CD14-positive monocyte (primary cell): ENCODE measurements at regions not wholly inside any gene's neighbourhood (a gene's known extent, or its start where the extent isn't known, plus 50 kb on each side); places are given as distances from the start of the nearest gene placed in this dataset.

Experiments used
- DNase-seq, 3 donors: peaks; one replicate each; pipeline ENCODE4 v3.0.0-alpha.2; 2011 to 2022
- H2AFZ ChIP-seq: 2 replicates; pipeline ENCODE4 v1.6.0; 2012; ENCODE audit warnings: mild to moderate bottlenecking, low read depth, low read length, inconsistent platforms; ENCODE audit not compliant: insufficient read depth, poor library complexity, severe bottlenecking
- H3K27ac ChIP-seq, 2 donors: 1 replicate in 1 of 2; 2 replicates in 1 of 2; pipeline ENCODE4 v1.5.1; 2012 to 2013; ENCODE audit warnings: low read length in 2 of 2, control low read depth in 1 of 2, inconsistent platforms in 1 of 2, low read depth in 1 of 2, mild to moderate bottlenecking in 1 of 2
- H3K27me3 ChIP-seq, 2 donors: one replicate each; pipeline versions ENCODE4 v1.6.0 to v1.6.1; 2011 to 2013; ENCODE audit warnings: low read length in 2 of 2; ENCODE audit not compliant: control insufficient read depth in 2 of 2, insufficient read depth in 2 of 2
- H3K36me3 ChIP-seq, 2 donors: replicated peaks in 1 of 2; 1 replicate in 1 of 2; 2 replicates in 1 of 2; pipeline versions ENCODE4 v1.5.1 to v1.6.1; 2012 to 2013; ENCODE audit warnings: low read length in 2 of 2, control low read depth in 1 of 2, inconsistent platforms in 1 of 2, mild to moderate bottlenecking in 1 of 2; ENCODE audit not compliant: insufficient read depth in 2 of 2, control insufficient read depth in 1 of 2
- H3K4me1 ChIP-seq, 2 donors: 1 replicate in 1 of 2; 2 replicates in 1 of 2; pipeline versions ENCODE4 v1.5.1 to v1.6.1; 2012 to 2013; ENCODE audit warnings: low read length in 2 of 2, control low read depth in 1 of 2, inconsistent platforms in 1 of 2, mild to moderate bottlenecking in 1 of 2, moderate library complexity in 1 of 2; ENCODE audit not compliant: insufficient read depth in 2 of 2, control insufficient read depth in 1 of 2
- H3K4me2 ChIP-seq: replicated peaks from 2 replicates; pipeline ENCODE3; 2012; ENCODE audit warnings: low read length, moderate library complexity, mild to moderate bottlenecking; ENCODE audit not compliant: poor library complexity, severe bottlenecking; ENCODE audit errors: extremely low read depth
- H3K4me3 ChIP-seq, 3 experiments: fragments of 200-600 bp in 1 of 3; sonication (generic) in 1 of 3; replicated peaks in 1 of 3; 1 replicate in 2 of 3; 2 replicates in 1 of 3; pipeline ENCODE4 v1.5.1; 2011 to 2013; ENCODE audit warnings: low read length in 3 of 3, mild to moderate bottlenecking in 3 of 3, control low read depth in 2 of 3, low read depth in 2 of 3, inconsistent platforms in 1 of 3, moderate library complexity in 1 of 3
- H3K79me2 ChIP-seq: 2 replicates; pipeline ENCODE4 v1.6.0; 2012; ENCODE audit warnings: mild to moderate bottlenecking, control low read depth, inconsistent platforms, low read length, moderate library complexity; ENCODE audit not compliant: insufficient read depth
- H3K9ac ChIP-seq: 2 replicates; pipeline ENCODE4 v1.6.0; 2017; ENCODE audit warnings: low read length, mild to moderate bottlenecking; ENCODE audit not compliant: insufficient read depth, poor library complexity, severe bottlenecking
- H3K9me3 ChIP-seq, 2 donors: replicated peaks in 1 of 2; 1 replicate in 1 of 2; 2 replicates in 1 of 2; pipeline versions ENCODE4 v1.5.1 to v1.6.1; 2012 to 2013; ENCODE audit warnings: low read length in 2 of 2, control low read depth in 1 of 2; ENCODE audit not compliant: control insufficient read depth in 1 of 2, insufficient read depth in 1 of 2
- H4K20me1 ChIP-seq: 2 replicates; pipeline ENCODE4 v1.6.0; 2012; ENCODE audit warnings: mild to moderate bottlenecking, low read length, control low read depth, moderate library complexity; ENCODE audit not compliant: insufficient read depth
- H3K27ac Mint-ChIP-seq, 7 donors: one replicate each; pipeline ENCODE4 v1.8.0; 2020; ENCODE audit warnings: mild to moderate bottlenecking in 7 of 7, mixed read lengths in 7 of 7, moderate library complexity in 6 of 7, inconsistent platforms in 2 of 7
- H3K27me3 Mint-ChIP-seq, 3 donors: one replicate each; pipeline ENCODE4 v1.8.0; 2021 to 2022; ENCODE audit warnings: low read depth in 3 of 3, mild to moderate bottlenecking in 3 of 3, mixed read lengths in 3 of 3, moderate library complexity in 3 of 3, inconsistent platforms in 1 of 3
- H3K36me3 Mint-ChIP-seq, 2 donors: one replicate each; pipeline ENCODE4 v1.8.0; 2020; ENCODE audit warnings: mixed read lengths in 2 of 2, inconsistent platforms in 1 of 2, mild to moderate bottlenecking in 1 of 2
- H3K4me1 Mint-ChIP-seq: one replicate; pipeline ENCODE4 v1.8.0; 2020; ENCODE audit warnings: mild to moderate bottlenecking, mixed read lengths
- H3K4me3 Mint-ChIP-seq, 2 donors: one replicate each; pipeline ENCODE4 v1.8.0; 2020; ENCODE audit warnings: mild to moderate bottlenecking in 2 of 2, mixed read lengths in 2 of 2, moderate library complexity in 1 of 2
- H3K9me3 Mint-ChIP-seq, 7 donors: one replicate each; pipeline ENCODE4 v1.8.0; 2020 to 2022; ENCODE audit warnings: mixed read lengths in 7 of 7, mild to moderate bottlenecking in 6 of 7, moderate library complexity in 6 of 7, inconsistent platforms in 2 of 7
- CTCF ChIP-seq: fragments of 200-600 bp; IDR thresholded peaks from one replicate; pipeline ENCODE4 v1.8.0; 2022; ENCODE audit warnings: antibody characterized with exemption, mild to moderate bottlenecking
- WGBS: methylation state at CpG from one replicate; pipeline ENCODE4 v1.1.5; 2013; ENCODE audit warnings: missing lambda C conversion rate; ENCODE audit not compliant: insufficient coverage; 5-methylcytosine and 5-hydroxymethylcytosine counted together
- intact Hi-C, 2 donors: fragments of 100-400 bp; cut with micrococcal nuclease; formaldehyde crosslinking; loops; one replicate each; pipeline versions ENCODE4 v1.15.0 to v1.15.1; 2023

- no peak for TF ChIP-seq CTCF
- WGBS, result 100% methylated on average over 1 of the region's 2 CpGs
- H3K4me1 Mint-ChIP-seq, result no peaks in the 10 kb centered on the region
Observed at GRCh38 chr19:31930401-31930800, 415.0 kb upstream of the ZNF507 start.

GRCh38 chr19:31937983-31938382, 407.4 kb upstream of the ZNF507 start:
- DNase-seq, result no peak
- Histone ChIP-seq H3K79me2 (no peaks in the 10 kb centered on the region), H3K9ac (no peak overlapping the region), H3K36me3 (no peaks in the 10 kb centered on the region), H3K27me3 (no peaks in the 10 kb centered on the region), H4K20me1 (no peaks in the 10 kb centered on the region), H2AFZ (no peak overlapping the region), H3K4me3 (no peak overlapping the region), H3K27ac (no peak overlapping the region), H3K9me3 (no peaks in the 10 kb centered on the region), H3K4me2 (no peak overlapping the region), H3K4me1 (no peaks in the 10 kb centered on the region)
- Mint-ChIP-seq H3K27ac (no peak overlapping the region), H3K36me3 (no peaks in the 10 kb centered on the region), H3K27me3 (peaks cover 0 to 6% (median 1%) of the 10 kb centered on the region in 3 donors), H3K4me1 (peaks cover 4% of the 10 kb centered on the region), H3K4me3 (no peak overlapping the region), H3K9me3 (peaks cover 0 to 7% (median 3%) of the 10 kb centered on the region in 7 donors)
- WGBS, result 100% methylated on average over 3 of the region's 3 CpGs
- TF ChIP-seq CTCF, result no peak
- intact Hi-C loops, result no loop called here

More at GRCh38 chr19:31930401-31930800, 415.0 kb upstream of the ZNF507 start:
- Histone ChIP-seq H3K4me1 (no peaks in the 10 kb centered on the region), H3K4me2 (no peak overlapping the region), H3K4me3 (no peak overlapping the region), H2AFZ (no peak overlapping the region), H4K20me1 (no peaks in the 10 kb centered on the region), H3K79me2 (no peaks in the 10 kb centered on the region), H3K9me3 (no peaks in the 10 kb centered on the region), H3K36me3 (no peaks in the 10 kb centered on the region), H3K27ac (no peak overlapping the region), H3K9ac (no peak overlapping the region), H3K27me3 (no peaks in the 10 kb centered on the region)
- no peaks in the 10 kb centered on the region for H3K36me3 Mint-ChIP-seq
- intact Hi-C loops, result no loop called here
- peaks cover 0 to 1% (median 0%) of the 10 kb centered on the region in 3 donors for H3K27me3 Mint-ChIP-seq
- peaks cover 0 to 15% (median 5%) of the 10 kb centered on the region in 7 donors for H3K9me3 Mint-ChIP-seq
- DNase-seq, result no peak
- no peak overlapping the region for H3K4me3 Mint-ChIP-seq
- H3K27ac Mint-ChIP-seq, result no peak overlapping the region
